PC-9 (cell line): ENCODE measurements at regions not wholly inside any gene's neighbourhood (a gene's known extent, or its start where the extent isn't known, plus 50 kb on each side); places are given as distances from the start of the nearest gene placed in this dataset.
A peak's percentile ranks its signal among the peaks of the same experiment; 100 is the strongest.

Experiments
- BruUV-seq: library from RNA; stranded (reverse); fragments of 400-500 nt; replicated peaks from 2 replicates; lab custom pipeline; 2021; lab: Mats Ljungman, UMichigan
- CTCF ChIA-PET: fragments of 300-600 bp; sonication (Branson Sonifier 250); formaldehyde crosslinking; loops from one replicate; lab custom pipeline; 2022; ENCODE audit warnings: antibody characterized with exemption; lab: Charles Lee
- POLR2A ChIA-PET: fragments of 300-600 bp; sonication (Branson Sonifier 250); formaldehyde crosslinking; loops from one replicate; lab custom pipeline; 2022; ENCODE audit warnings: antibody characterized with exemption; ENCODE audit not compliant: unreplicated experiment; lab: Charles Lee
- DNase-seq, 2 experiments: peaks; one replicate each; pipeline versions ENCODE4 v3.0.0 to v3.0.0-alpha.2; 2015 to 2022; ENCODE audit warnings: mixed read lengths in 1 of 2
- H2AFZ ChIP-seq: fragments of 200-600 bp; sonication (generic); 2 replicates; pipeline ENCODE4 v1.8.1; 2017; ENCODE audit warnings: antibody characterized with exemption
- H3F3A ChIP-seq: fragments of 200-600 bp; sonication (generic); 2 replicates; pipeline ENCODE4 v1.8.1; 2017; ENCODE audit warnings: antibody characterized with exemption, mild to moderate bottlenecking, low read depth; ENCODE audit not compliant: insufficient read depth
- H3K27ac ChIP-seq: fragments of 200-600 bp; sonication (generic); 2 replicates; pipeline ENCODE4 v1.6.1; 2016; ENCODE audit warnings: mixed run types
- H3K27me3 ChIP-seq: fragments of 200-600 bp; sonication (generic); 2 replicates; pipeline ENCODE4 v1.6.1; 2016; ENCODE audit warnings: low read depth, mixed run types; ENCODE audit not compliant: insufficient read depth
- H3K36me3 ChIP-seq: fragments of 200-600 bp; sonication (generic); 2 replicates; pipeline ENCODE4 v1.6.1; 2016; ENCODE audit warnings: low read depth, mixed run types
- H3K4me1 ChIP-seq: fragments of 200-600 bp; sonication (generic); replicated peaks from 2 replicates; pipeline ENCODE4 v1.6.1; 2016; ENCODE audit warnings: mixed run types; ENCODE audit not compliant: insufficient read depth
- H3K4me2 ChIP-seq: fragments of 200-600 bp; sonication (generic); 2 replicates; pipeline ENCODE4 v1.6.1; 2017; ENCODE audit warnings: mixed run types
- H3K4me3 ChIP-seq: fragments of 200-600 bp; sonication (generic); 2 replicates; pipeline ENCODE4 v1.6.1; 2016; ENCODE audit warnings: mixed run types
- H3K79me2 ChIP-seq: fragments of 200-600 bp; sonication (generic); 2 replicates; pipeline ENCODE4 v1.6.1; 2017; ENCODE audit warnings: low read depth, mixed run types
- H3K9me2 ChIP-seq: fragments of 200-600 bp; sonication (generic); 2 replicates; pipeline ENCODE4 v1.8.1; 2017; ENCODE audit warnings: mild to moderate bottlenecking; ENCODE audit not compliant: insufficient read depth
- H3K9me3 ChIP-seq: fragments of 200-600 bp; sonication (generic); 2 replicates; pipeline ENCODE4 v1.8.1; 2016; ENCODE audit warnings: low read depth; ENCODE audit not compliant: insufficient read depth
- H4K20me1 ChIP-seq: fragments of 200-600 bp; sonication (generic); 2 replicates; pipeline ENCODE4 v1.8.1; 2017; ENCODE audit not compliant: insufficient read depth
- EZH2 ChIP-seq: fragments of 200-600 bp; sonication (generic); IDR thresholded peaks from 2 replicates; pipeline ENCODE4 v1.8.0; 2017; ENCODE audit warnings: antibody characterized with exemption, low read depth
- intact Hi-C: fragments of 100-400 bp; cut with micrococcal nuclease; formaldehyde crosslinking; loops from one replicate; pipeline ENCODE4 v1.10.0; 2022; ENCODE audit not compliant: unreplicated experiment
- TF ChIP-seq, protein P1 (sequence below): fragments of 200-600 bp; sonication (generic); conservative IDR thresholded peaks from 2 replicates; pipeline ENCODE4 v1.6.1; 2017; ENCODE audit warnings: mixed run types, antibody characterized with exemption, mild to moderate bottlenecking, moderate library complexity

DNA sequence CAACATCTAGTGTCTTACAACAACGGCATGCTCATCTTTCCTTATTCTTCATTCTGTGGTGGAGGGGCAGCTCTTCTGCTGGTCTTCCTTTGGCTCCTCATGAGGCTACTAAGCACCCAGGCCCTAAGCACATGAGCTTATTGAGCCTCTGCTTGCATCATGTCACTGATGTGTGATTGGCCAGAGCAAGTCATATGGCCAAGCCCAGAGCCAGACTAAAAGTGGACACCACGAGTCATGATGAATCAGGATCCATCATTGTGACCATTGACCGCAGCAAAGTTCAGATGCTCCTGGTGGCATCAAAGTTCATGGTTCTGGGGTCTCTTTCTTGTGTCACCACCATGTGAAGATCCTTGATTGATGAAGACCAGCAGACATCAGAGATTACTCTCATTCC is 192.0 kb upstream of the FOXA2 start:
- no peaks in the 10 kb centered on the region for H3K9me2 ChIP-seq
- CTCF ChIA-PET = interaction anchor here (1.0 to 1.4 kb wide), 2 partner anchors 13 to 17 kb away, joined by 3 to 6 read pairs; no protein-coding TSS in a partner anchor
- peak overlapping the region; percentile 2; the same call in 1 of the 2 replicates for H3K4me3 ChIP-seq
- H3K4me1 ChIP-seq = peaks cover 36% of the 10 kb centered on the region
- POLR2A ChIA-PET = interaction anchor here (1.0 kb wide), 1 partner anchor 13 kb away, joined by 8 read pairs; no protein-coding TSS in a partner anchor
- no peaks in the 10 kb centered on the region for H3K79me2 ChIP-seq
- intact Hi-C loops = loop anchor here (5.0 kb wide), 1 partner anchor 59 kb away; no protein-coding TSS in a partner anchor
- 0 out of 2 replicates have a peak, but pooled peaks cover 4% of the 10 kb centered on the region for H3K9me3 ChIP-seq
- no peaks in the 10 kb centered on the region for H3K27me3 ChIP-seq
- peaks cover 19% of the 10 kb centered on the region for H3F3A ChIP-seq
- no peaks in the 10 kb centered on the region for H3K36me3 ChIP-seq
- H2AFZ ChIP-seq = no peak overlapping the region
- H3K4me2 ChIP-seq = peak overlapping the region; percentile 50
- TF ChIP-seq, protein P1, sequence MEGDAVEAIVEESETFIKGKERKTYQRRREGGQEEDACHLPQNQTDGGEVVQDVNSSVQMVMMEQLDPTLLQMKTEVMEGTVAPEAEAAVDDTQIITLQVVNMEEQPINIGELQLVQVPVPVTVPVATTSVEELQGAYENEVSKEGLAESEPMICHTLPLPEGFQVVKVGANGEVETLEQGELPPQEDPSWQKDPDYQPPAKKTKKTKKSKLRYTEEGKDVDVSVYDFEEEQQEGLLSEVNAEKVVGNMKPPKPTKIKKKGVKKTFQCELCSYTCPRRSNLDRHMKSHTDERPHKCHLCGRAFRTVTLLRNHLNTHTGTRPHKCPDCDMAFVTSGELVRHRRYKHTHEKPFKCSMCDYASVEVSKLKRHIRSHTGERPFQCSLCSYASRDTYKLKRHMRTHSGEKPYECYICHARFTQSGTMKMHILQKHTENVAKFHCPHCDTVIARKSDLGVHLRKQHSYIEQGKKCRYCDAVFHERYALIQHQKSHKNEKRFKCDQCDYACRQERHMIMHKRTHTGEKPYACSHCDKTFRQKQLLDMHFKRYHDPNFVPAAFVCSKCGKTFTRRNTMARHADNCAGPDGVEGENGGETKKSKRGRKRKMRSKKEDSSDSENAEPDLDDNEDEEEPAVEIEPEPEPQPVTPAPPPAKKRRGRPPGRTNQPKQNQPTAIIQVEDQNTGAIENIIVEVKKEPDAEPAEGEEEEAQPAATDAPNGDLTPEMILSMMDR = no peak
- TF ChIP-seq EZH2 = no peak
- peak overlapping the region; percentile 81 for H3K27ac ChIP-seq
- H4K20me1 ChIP-seq = no peaks in the 10 kb centered on the region
- no peak for DNase-seq
- TSS peak; percentile 83 for BruUV-seq

DNA sequence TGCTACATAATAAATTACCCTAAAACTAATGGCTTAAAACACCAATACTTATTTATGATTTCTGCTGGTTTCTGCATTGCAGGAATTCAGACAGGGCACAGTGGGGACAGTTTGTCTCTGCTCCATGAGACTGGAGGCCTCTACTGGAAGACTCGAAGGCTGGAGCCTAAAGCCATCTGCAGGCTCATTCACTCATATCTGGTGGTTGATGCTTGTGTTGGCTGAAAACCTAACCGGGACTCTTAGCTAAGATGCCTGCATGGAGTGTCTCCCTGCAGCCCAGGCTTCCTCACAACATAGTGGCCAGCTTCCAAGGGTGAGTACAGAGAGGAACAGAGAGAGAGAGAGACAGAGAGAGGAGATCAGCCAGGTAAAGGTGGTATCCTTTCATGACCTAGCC is 195.5 kb upstream of the FOXA2 start:
- Histone ChIP-seq H4K20me1 (no peaks in the 10 kb centered on the region), H3K4me1 (peaks cover 21% of the 10 kb centered on the region), H3K4me3 (no peak overlapping the region), H3K27ac (no peak overlapping the region), H3K79me2 (no peaks in the 10 kb centered on the region), H3K4me2 (no peak overlapping the region), H3F3A (peaks cover 18% of the 10 kb centered on the region), H3K36me3 (no peaks in the 10 kb centered on the region), H2AFZ (no peak overlapping the region), H3K9me2 (no peaks in the 10 kb centered on the region), H3K27me3 (no peaks in the 10 kb centered on the region), H3K9me3 (0 out of 2 replicates have a peak, but pooled peaks cover 3% of the 10 kb centered on the region)
- POLR2A ChIA-PET = no interaction called here
- CTCF ChIA-PET = no interaction called here
- TF ChIP-seq, protein P1 = no peak
- TF ChIP-seq EZH2 = no peak
- no TSS peak for BruUV-seq
- DNase-seq = no peak
- intact Hi-C loops = loop anchor here (5.0 kb wide), 1 partner anchor 63 kb away; no protein-coding TSS in a partner anchor

GRCh38 chr20:22781869-22782268 is 197.5 kb upstream of the FOXA2 start:
- intact Hi-C loops = no loop called here
- Histone ChIP-seq H4K20me1 (no peaks in the 10 kb centered on the region), H3K4me2 (no peak overlapping the region), H3K27ac (no peak overlapping the region), H3K36me3 (no peaks in the 10 kb centered on the region), H2AFZ (no peak overlapping the region), H3K9me3 (no peaks in the 10 kb centered on the region), H3K79me2 (no peaks in the 10 kb centered on the region), H3K27me3 (no peaks in the 10 kb centered on the region), H3K4me3 (no peak overlapping the region), H3K4me1 (peaks cover 2% of the 10 kb centered on the region; the same call in 1 of the 2 replicates), H3F3A (0 out of 2 replicates have a peak, but pooled peaks cover 1% of the 10 kb centered on the region), H3K9me2 (no peaks in the 10 kb centered on the region)
- CTCF ChIA-PET = no interaction called here
- no peak for DNase-seq
- no TSS peak for BruUV-seq
- POLR2A ChIA-PET = no interaction called here
- no peak for TF ChIP-seq EZH2
- TF ChIP-seq, protein P1 = no peak
